ENCODE measurements at regions not wholly inside any gene's neighbourhood (a gene's known extent, or its start where the extent isn't known, plus 50 kb on each side); places are given as distances from the start of the nearest gene placed in this dataset.
A peak's percentile ranks its signal among the peaks of the same experiment; 100 is the strongest.

DNA sequence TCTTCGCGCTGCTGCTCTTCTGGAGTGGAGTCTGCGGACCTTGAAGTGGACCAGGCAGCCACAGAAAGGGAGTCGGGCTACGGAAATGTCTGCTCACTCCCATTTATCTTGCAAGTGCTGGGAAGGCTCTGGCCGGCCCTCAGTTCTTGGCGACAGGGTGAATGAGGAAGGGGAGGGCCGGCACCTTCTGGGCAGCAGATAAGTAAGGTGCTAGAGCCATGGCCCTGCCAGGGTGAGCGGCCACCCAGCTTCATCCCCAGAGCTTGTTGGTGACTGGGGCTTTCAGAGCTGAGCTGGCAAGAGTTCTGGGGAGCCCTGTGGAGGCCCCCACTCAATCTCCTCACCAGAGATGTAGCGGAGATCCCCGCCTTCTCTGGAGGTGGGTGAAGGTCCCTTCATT lies 103.5 kb downstream of the ASB7 start:
- Histone ChIP-seq H3K4me1 (ENCODE audit: control insufficient read depth, insufficient read depth, low read depth, low read length) (peaks cover 7% of the 10 kb centered on the region), H3K23ac (ENCODE audit: low read length in 2 of 2) (no peak overlapping the region), H2BK15ac (ENCODE audit: low read depth, poor library complexity, severe bottlenecking) (no peak overlapping the region), H3K9me3 (ENCODE audit: control insufficient read depth, low read length) (no peaks in the 10 kb centered on the region), H4K8ac (ENCODE audit: low read length) (no peak overlapping the region), H2AFZ (ENCODE audit: low read depth, low read length) (no peak overlapping the region), H2AK5ac (ENCODE audit: low read length, severe bottlenecking) (no peak overlapping the region), H3K14ac (ENCODE audit: low read length in 2 of 2) (no peak overlapping the region), H2BK5ac (ENCODE audit: low read depth, low read length, poor library complexity, severe bottlenecking) (no peak overlapping the region), H3K4me3 (ENCODE audit: insufficient read depth in 1 of 2, low read depth in 1 of 2, low read length in 2 of 2) (no peak overlapping the region), H3K36me3 (ENCODE audit: control insufficient read depth in 1 of 2, insufficient read depth in 2 of 2, low read depth in 1 of 2, low read length in 2 of 2) (no peaks in the 10 kb centered on the region), H3K18ac (ENCODE audit: low read depth in 1 of 2, low read length in 2 of 2) (no peak overlapping the region), H3K27me3 (ENCODE audit: control insufficient read depth in 1 of 2, insufficient read depth in 1 of 2, low read length in 2 of 2) (no peaks in the 10 kb centered on the region), H4K91ac (ENCODE audit: low read length) (peak overlapping the region; percentile 56), H3K4ac (ENCODE audit: low read depth in 1 of 2, low read length in 2 of 2) (no peak overlapping the region), H3K79me1 (replicated peaks; ENCODE audit: low read length, poor library complexity, severe bottlenecking) (no peaks in the 10 kb centered on the region), H3K4me2 (ENCODE audit: low read length, poor library complexity, severe bottlenecking) (no peak overlapping the region), H2BK120ac (ENCODE audit: low read depth, low read length) (no peak overlapping the region), H3K27ac (ENCODE audit: low read length, poor library complexity, severe bottlenecking) (no peak overlapping the region), H2BK12ac (ENCODE audit: low read length in 2 of 2) (no peak overlapping the region), H3K9ac (ENCODE audit: low read length) (no peak overlapping the region)
- DNase-seq = no peak
- WGBS = 95% methylated on average over 11 of the region's 11 CpGs

GRCh38 chr15:100707229-100707628 lies 104.8 kb downstream of the ASB7 start:
- H2BK15ac ChIP-seq (ENCODE audit: low read depth, poor library complexity, severe bottlenecking) = no peak overlapping the region
- H3K27ac ChIP-seq (ENCODE audit: low read length, poor library complexity, severe bottlenecking) = no peak overlapping the region
- no peak overlapping the region for H4K91ac ChIP-seq (ENCODE audit: low read length)
- H3K79me1 ChIP-seq (replicated peaks; ENCODE audit: low read length, poor library complexity, severe bottlenecking) = no peaks in the 10 kb centered on the region
- no peak overlapping the region for H3K4me2 ChIP-seq (ENCODE audit: low read length, poor library complexity, severe bottlenecking)
- no peak overlapping the region for H2BK12ac ChIP-seq (ENCODE audit: low read length in 2 of 2)
- no peak overlapping the region for H2AK5ac ChIP-seq (ENCODE audit: low read length, severe bottlenecking)
- H2AFZ ChIP-seq (ENCODE audit: low read depth, low read length) = no peak overlapping the region
- no peak overlapping the region for H2BK5ac ChIP-seq (ENCODE audit: low read depth, low read length, poor library complexity, severe bottlenecking)
- H2BK120ac ChIP-seq (ENCODE audit: low read depth, low read length) = no peak overlapping the region
- no peak overlapping the region for H3K18ac ChIP-seq (ENCODE audit: low read depth in 1 of 2, low read length in 2 of 2)
- H3K36me3 ChIP-seq (ENCODE audit: control insufficient read depth in 1 of 2, insufficient read depth in 2 of 2, low read depth in 1 of 2, low read length in 2 of 2) = no peaks in the 10 kb centered on the region
- no peak overlapping the region for H3K4me3 ChIP-seq (ENCODE audit: insufficient read depth in 1 of 2, low read depth in 1 of 2, low read length in 2 of 2)
- H3K27me3 ChIP-seq (ENCODE audit: control insufficient read depth in 1 of 2, insufficient read depth in 1 of 2, low read length in 2 of 2) = no peaks in the 10 kb centered on the region
- DNase-seq = no peak
- H3K4me1 ChIP-seq (ENCODE audit: control insufficient read depth, insufficient read depth, low read depth, low read length) = peaks cover 7% of the 10 kb centered on the region
- no peak overlapping the region for H3K14ac ChIP-seq (ENCODE audit: low read length in 2 of 2)
- no peak overlapping the region for H3K4ac ChIP-seq (ENCODE audit: low read depth in 1 of 2, low read length in 2 of 2)
- WGBS = 36% methylated on average over 2 of the region's 4 CpGs
- no peak overlapping the region for H4K8ac ChIP-seq (ENCODE audit: low read length)
- no peak overlapping the region for H3K23ac ChIP-seq (ENCODE audit: low read length in 2 of 2)
- no peak overlapping the region for H3K9ac ChIP-seq (ENCODE audit: low read length)
- H3K9me3 ChIP-seq (ENCODE audit: control insufficient read depth, low read length) = no peaks in the 10 kb centered on the region

DNA sequence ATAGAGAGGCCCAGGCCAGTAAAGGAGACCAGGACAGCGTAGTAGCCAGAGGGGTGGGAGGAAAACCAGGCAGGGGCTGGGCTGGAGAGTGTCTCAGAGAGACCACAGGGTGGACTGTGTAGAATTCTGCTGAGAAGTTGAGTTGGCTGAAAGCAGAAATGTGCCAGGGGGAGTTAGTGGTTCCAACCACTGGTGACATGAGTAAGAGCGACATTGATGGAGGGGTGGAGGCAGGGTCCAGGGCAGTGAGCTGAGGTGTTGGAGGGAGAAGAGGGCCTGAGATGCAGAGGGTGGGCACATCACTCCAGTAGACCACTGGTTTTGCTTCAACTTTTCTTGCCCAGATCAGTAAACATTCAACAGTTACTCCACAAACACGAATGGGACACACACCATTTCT lies 106.5 kb downstream of the ASB7 start:
- no peaks in the 10 kb centered on the region for H3K9me3 ChIP-seq (ENCODE audit: control insufficient read depth, low read length)
- H3K79me1 ChIP-seq (replicated peaks; ENCODE audit: low read length, poor library complexity, severe bottlenecking) = no peaks in the 10 kb centered on the region
- no peak overlapping the region for H2BK15ac ChIP-seq (ENCODE audit: low read depth, poor library complexity, severe bottlenecking)
- H3K27me3 ChIP-seq (ENCODE audit: control insufficient read depth in 1 of 2, insufficient read depth in 1 of 2, low read length in 2 of 2) = no peaks in the 10 kb centered on the region
- H2BK12ac ChIP-seq (ENCODE audit: low read length in 2 of 2) = no peak overlapping the region
- no peak overlapping the region for H3K18ac ChIP-seq (ENCODE audit: low read depth in 1 of 2, low read length in 2 of 2)
- no peak overlapping the region for H2BK120ac ChIP-seq (ENCODE audit: low read depth, low read length)
- H3K4me1 ChIP-seq (ENCODE audit: control insufficient read depth, insufficient read depth, low read depth, low read length) = peaks cover 10% of the 10 kb centered on the region
- no peak overlapping the region for H2BK5ac ChIP-seq (ENCODE audit: low read depth, low read length, poor library complexity, severe bottlenecking)
- no peak overlapping the region for H3K4me3 ChIP-seq (ENCODE audit: insufficient read depth in 1 of 2, low read depth in 1 of 2, low read length in 2 of 2)
- no peak overlapping the region for H3K4ac ChIP-seq (ENCODE audit: low read depth in 1 of 2, low read length in 2 of 2)
- H4K91ac ChIP-seq (ENCODE audit: low read length) = no peak overlapping the region
- no peaks in the 10 kb centered on the region for H3K36me3 ChIP-seq (ENCODE audit: control insufficient read depth in 1 of 2, insufficient read depth in 2 of 2, low read depth in 1 of 2, low read length in 2 of 2)
- H3K4me2 ChIP-seq (ENCODE audit: low read length, poor library complexity, severe bottlenecking) = no peak overlapping the region
- H2AFZ ChIP-seq (ENCODE audit: low read depth, low read length) = no peak overlapping the region
- no peak for DNase-seq
- H3K9ac ChIP-seq (ENCODE audit: low read length) = no peak overlapping the region
- H2AK5ac ChIP-seq (ENCODE audit: low read length, severe bottlenecking) = no peak overlapping the region
- 93% methylated on average over 3 of the region's 3 CpGs for WGBS
- no peak overlapping the region for H3K27ac ChIP-seq (ENCODE audit: low read length, poor library complexity, severe bottlenecking)
- no peak overlapping the region for H3K14ac ChIP-seq (ENCODE audit: low read length in 2 of 2)
- H3K23ac ChIP-seq (ENCODE audit: low read length in 2 of 2) = no peak overlapping the region
- H4K8ac ChIP-seq (ENCODE audit: low read length) = no peak overlapping the region

GRCh38 chr15:100710222-100710621 lies 107.8 kb downstream of the ASB7 start:
- no peak overlapping the region for H4K91ac ChIP-seq (ENCODE audit: low read length)
- H3K4me1 ChIP-seq (ENCODE audit: control insufficient read depth, insufficient read depth, low read depth, low read length) = peaks cover 20% of the 10 kb centered on the region
- H3K9ac ChIP-seq (ENCODE audit: low read length) = no peak overlapping the region
- H3K4me3 ChIP-seq (ENCODE audit: insufficient read depth in 1 of 2, low read depth in 1 of 2, low read length in 2 of 2) = no peak overlapping the region
- no peak overlapping the region for H3K4me2 ChIP-seq (ENCODE audit: low read length, poor library complexity, severe bottlenecking)
- H3K36me3 ChIP-seq (ENCODE audit: control insufficient read depth in 1 of 2, insufficient read depth in 2 of 2, low read depth in 1 of 2, low read length in 2 of 2) = no peaks in the 10 kb centered on the region
- 48% methylated on average over 2 of the region's 2 CpGs for WGBS
- H3K27me3 ChIP-seq (ENCODE audit: control insufficient read depth in 1 of 2, insufficient read depth in 1 of 2, low read length in 2 of 2) = no peaks in the 10 kb centered on the region
- H3K23ac ChIP-seq (ENCODE audit: low read length in 2 of 2) = no peak overlapping the region
- H2AK5ac ChIP-seq (ENCODE audit: low read length, severe bottlenecking) = no peak overlapping the region
- no peak overlapping the region for H2AFZ ChIP-seq (ENCODE audit: low read depth, low read length)
- no peak overlapping the region for H3K4ac ChIP-seq (ENCODE audit: low read depth in 1 of 2, low read length in 2 of 2)
- H2BK12ac ChIP-seq (ENCODE audit: low read length in 2 of 2) = no peak overlapping the region
- H2BK15ac ChIP-seq (ENCODE audit: low read depth, poor library complexity, severe bottlenecking) = no peak overlapping the region
- H3K18ac ChIP-seq (ENCODE audit: low read depth in 1 of 2, low read length in 2 of 2) = no peak overlapping the region
- DNase-seq = no peak
- H3K79me1 ChIP-seq (replicated peaks; ENCODE audit: low read length, poor library complexity, severe bottlenecking) = no peaks in the 10 kb centered on the region
- no peak overlapping the region for H3K27ac ChIP-seq (ENCODE audit: low read length, poor library complexity, severe bottlenecking)
- no peak overlapping the region for H2BK5ac ChIP-seq (ENCODE audit: low read depth, low read length, poor library complexity, severe bottlenecking)
- H3K14ac ChIP-seq (ENCODE audit: low read length in 2 of 2) = peak overlapping the region in 1 of 2 experiments; percentile 53
- H3K9me3 ChIP-seq (ENCODE audit: control insufficient read depth, low read length) = no peaks in the 10 kb centered on the region
- no peak overlapping the region for H2BK120ac ChIP-seq (ENCODE audit: low read depth, low read length)
- no peak overlapping the region for H4K8ac ChIP-seq (ENCODE audit: low read length)

Measured in mesenchymal stem cell (in vitro differentiated cells and primary cell).